DMS79 treated with DMSO at 0.1 percent for 48 hours (cell line): ENCODE measurements at regions not wholly inside any gene's neighbourhood (a gene's known extent, or its start where the extent isn't known, plus 50 kb on each side); places are given as distances from the start of the nearest gene placed in this dataset.
"Not testable (repeated sequence)": the region's sequence is repeated elsewhere in the genome, so short reads cannot be mapped to it uniquely, and the experiment has no call there.

ENCODE experiments used
- DNase-seq: peaks from one replicate; lab custom pipeline; 2025; lab: John Stamatoyannopoulos, UW

DNA sequence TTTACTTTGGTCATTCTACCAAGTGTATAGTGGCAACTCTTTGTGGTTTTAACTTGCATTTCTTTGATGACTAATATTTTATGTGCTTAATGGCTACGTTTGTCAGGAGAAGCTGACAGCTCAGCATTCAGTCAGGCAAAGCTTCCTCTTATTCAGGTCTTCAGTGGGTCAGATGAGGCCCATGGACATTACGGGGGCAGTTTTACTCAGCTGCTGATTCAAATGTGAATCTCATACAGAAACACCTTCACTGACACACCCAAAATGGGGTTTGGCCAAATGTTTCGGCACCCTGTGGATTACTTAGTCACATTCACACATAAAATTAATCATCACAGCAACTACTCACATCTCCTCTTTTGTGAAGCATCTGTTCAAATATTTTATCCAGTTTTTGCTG lies 104.9 kb upstream of the PLD5 start:
- DNase-seq, result no peak

- DNase-seq, result no peak
These were observed 99.3 kb upstream of the PLD5 start for GRCh38 chr1:242623756-242624155.

DNA sequence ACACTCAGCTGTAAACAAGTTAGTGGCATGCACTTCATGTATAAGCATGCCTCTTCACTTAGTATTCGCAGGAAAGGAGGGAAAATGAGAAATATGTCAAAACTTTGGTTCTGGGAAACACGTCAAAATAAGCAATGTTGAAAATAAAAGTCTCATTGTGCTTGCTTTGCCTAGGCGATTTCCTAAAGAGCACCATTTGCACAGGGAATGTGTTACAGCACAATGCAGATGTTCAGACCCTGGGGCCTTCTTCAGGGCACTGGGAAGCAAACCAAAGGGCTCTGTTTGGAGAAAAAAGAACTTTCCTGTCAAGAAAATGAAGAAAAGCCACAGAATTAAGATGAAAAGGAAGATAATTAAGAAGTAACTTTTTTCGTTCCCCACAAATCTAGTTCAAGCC lies 98.6 kb upstream of the PLD5 start:
- no peak for DNase-seq

- DNase-seq, result no peak
These were observed 88.8 kb upstream of the PLD5 start for GRCh38 chr1:242613266-242613815.

DNA sequence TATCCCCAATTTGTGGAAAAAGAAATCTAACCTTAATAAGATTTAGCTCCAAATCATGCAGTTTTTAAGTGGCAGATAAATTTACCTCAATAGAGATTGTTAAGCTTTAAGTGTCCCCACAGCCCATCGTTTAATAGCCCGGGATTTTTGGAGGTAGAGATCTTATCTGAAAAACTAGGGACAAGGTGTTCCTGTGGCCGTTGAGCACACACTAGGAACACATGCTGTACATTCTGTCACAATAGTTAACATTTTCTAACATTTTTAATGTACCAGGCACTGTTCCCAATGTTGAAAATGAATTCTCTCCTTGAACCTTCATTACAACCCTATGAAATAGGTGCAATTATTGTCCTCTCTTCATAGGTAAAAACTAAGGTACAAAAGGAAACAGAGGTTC lies 85.7 kb upstream of the PLD5 start:
- no peak for DNase-seq

DNA sequence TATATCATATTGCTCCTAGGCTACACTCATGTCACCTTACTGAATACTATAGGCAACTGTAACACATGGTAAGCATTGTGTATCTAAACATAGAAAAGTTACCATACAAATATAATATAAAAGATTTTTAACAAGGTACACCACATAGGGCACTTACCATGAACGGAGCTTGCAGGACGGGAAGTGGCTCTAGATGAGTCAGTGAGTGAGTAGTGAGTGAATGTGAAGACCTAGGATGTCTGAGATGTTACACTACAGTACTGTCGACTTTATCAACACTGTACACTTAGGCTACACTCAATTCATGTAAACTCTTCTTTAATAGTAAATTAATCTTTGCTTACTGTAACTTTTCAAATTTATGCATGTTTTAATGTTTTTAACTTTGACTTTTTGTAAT lies 81.0 kb upstream of the PLD5 start:
- DNase-seq, result no peak

DNA sequence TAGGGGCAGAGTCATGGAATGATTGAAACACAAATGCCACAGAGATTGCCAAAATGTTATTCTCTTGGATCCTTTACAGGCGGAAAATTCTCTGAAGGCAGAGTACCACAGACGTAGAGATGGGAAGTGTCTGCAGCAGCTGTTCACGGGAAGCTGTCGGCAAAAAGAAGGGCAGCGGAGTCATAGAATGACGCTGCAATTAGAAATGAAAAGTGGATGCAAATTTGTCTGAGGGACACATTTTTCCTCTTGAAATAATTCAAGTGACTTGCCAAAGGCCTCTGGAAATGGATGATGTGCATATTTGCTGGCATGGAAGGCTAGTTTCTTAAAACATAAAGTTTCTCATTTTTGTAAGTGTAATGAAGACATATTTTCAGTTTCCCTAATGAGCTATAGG lies 77.5 kb upstream of the PLD5 start:
- DNase-seq, result no peak

- DNase-seq, result not testable (repeated sequence)
These were observed 69.3 kb upstream of the PLD5 start for GRCh38 chr1:242593756-242594155.

- DNase-seq, result no peak
These were observed 61.8 kb upstream of the PLD5 start for GRCh38 chr1:242586360-242586680.

- DNase-seq, result no peak
These were observed 61.3 kb upstream of the PLD5 start for GRCh38 chr1:242585616-242586359.

DNA sequence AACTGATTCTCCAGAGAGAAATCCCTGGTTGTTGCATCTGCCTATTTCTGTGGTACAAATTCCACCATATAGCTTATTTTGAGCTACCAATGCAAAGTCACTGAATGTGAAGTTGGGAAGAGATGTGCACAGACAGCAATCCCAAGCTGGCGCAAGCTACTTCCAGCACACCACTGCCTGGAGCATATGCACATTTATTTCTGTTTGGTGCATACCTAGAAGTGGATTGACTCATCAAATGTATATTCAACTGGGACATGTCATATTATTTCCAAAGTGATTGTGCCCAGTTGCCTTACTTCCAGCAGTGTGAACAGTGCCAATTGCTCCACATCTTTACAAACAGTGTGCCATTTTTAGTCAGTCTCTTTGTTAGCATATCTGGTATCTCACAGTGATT lies 58.2 kb upstream of the PLD5 start:
- no peak for DNase-seq

GRCh38 chr1:242579528-242580235 lies 55.2 kb upstream of the PLD5 start:
- DNase-seq, result peak; percentile 2
